ELR (cell line): ENCODE measurements at regions not wholly inside any gene's neighbourhood (a gene's known extent, or its start where the extent isn't known, plus 50 kb on each side); places are given as distances from the start of the nearest gene placed in this dataset.

Experiments used
- DNase-seq: peaks from one replicate; pipeline ENCODE4 v3.0.0-alpha.2; 2015; ENCODE audit warnings: low read depth

DNA sequence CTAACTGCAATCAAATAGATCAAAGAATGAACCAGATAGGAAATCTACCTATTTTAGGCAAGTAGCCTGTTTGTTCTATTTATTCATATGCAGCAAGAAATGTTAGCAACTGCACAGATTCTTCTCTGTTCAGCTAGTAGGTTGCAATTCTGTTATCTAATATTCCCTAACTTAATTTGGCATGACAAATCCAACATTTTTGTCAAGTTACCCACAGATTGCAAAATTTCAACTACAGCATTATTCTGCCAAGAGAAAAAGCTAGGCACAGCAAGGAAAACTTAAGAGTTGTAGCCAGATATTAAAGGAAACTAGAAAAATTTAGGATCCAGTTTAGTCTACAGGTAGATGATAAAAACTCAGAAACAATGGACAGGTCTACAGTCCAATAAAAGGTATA, 104.4 kb upstream of the SYNCRIP start:
- no peak for DNase-seq

DNA sequence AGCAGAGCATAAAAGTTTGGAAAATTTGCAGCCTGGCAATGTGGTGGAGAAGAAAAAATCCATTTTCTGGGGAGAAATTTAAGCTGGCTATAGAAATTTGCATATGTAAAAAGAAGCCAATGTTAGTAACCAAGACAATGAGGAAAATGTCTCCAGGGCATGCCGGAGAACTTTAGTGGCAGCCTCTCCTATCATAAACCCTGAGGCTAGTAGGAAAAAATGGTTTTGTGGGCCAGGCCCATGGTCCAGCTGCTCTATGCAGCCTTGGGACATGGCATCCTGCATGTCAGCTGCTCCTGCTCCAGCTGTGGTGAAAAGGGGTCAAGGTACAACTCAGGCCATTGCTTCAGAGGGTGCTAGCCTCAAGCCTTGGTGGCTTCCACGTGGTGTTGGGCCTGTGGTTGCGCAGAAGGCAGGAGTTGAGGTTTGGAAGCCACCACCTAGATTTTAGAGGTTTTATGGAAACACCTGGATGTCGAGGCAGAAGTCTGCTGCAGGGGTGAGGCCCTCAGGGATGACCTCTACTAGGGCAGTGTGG, 101.8 kb upstream of the SYNCRIP start:
- DNase-seq = no peak

DNA sequence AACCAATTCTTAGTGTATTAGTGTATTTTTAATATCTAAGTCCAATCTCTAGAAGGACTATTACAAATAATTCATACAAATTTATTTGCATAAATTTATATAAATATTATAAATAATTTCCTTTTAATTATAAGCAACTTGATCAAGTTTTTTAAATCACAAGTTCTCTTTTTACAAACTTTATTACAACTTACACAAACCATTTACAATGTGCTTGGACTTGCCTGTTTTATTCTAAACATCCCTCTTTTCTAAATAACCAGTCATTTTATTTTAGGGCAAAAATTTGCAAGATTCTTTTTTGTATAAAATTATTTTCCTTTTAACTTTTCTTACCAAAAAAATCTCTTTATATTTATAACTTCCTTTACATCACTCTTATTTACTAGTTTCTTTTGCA, 83.5 kb upstream of the SYNCRIP start:
- DNase-seq = peak; percentile 37

DNA sequence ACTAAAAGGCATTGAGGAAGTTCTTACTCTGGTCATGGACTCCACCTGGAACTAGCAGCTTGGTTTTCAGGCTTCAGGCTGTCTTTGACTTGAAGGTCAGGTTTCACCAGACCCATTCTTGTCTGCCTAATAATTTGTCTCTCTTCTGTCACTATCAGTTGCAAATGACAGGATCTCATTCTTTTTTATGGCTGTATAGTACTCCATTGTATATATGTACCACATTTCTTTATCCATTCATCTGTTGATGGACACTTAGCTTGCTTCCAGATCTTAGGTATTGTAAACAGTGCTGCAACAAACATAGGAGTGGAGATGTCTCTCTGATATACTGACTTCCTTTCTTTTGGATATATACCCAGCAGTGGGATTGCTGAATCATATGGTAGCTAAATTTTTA, 73.1 kb upstream of the SYNCRIP start:
- DNase-seq = no peak

DNA sequence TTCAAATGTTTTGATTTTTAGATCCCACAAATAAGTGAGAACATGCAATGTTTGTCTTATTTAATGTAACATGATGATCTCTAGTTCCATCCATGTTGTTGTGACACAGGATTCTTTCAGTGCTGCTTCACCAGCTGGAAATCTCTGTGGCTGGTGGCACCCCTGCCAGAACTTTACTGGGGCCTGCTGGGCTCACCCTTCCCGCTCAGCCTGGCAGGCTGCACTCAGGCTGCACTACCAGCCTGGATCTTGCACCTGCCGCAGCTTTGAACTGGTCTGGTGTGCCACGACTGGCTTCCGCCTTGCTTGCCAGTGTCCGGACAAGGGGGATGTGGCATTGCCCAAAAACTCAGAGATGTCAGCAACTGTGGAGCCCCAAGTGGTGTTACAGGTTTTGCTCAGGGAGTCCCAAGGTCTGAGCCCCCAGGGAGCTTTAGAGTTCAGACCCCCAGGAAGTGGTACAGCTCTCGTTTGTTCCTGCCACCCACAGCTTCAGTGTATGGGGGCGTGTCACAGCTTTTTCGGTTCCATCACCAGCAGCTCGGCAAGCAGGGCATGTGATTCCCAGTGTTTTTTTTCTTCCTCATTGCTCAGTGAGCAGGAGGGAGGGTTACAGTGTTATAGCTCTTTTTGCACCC, 72.3 kb upstream of the SYNCRIP start:
- no peak for DNase-seq

DNA sequence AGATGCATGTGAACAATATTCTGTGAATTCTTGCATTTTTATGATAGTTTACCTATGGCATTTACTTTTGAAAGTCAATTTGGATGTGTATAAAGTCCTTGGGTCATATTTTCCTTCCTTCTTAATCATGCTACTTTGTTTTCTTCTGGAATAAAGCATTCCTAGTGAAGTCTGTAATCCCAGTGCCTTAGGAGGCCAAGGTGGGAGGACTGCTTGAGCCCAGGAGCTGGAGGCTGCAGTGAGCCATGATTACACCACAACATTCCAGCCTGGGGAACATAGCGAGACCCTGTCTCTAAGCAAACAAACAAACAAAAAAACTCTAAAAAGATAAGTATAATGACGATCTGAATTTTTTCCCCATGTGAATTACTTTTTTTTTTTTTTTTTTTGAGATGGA, 69.7 kb upstream of the SYNCRIP start:
- DNase-seq = no peak

DNA sequence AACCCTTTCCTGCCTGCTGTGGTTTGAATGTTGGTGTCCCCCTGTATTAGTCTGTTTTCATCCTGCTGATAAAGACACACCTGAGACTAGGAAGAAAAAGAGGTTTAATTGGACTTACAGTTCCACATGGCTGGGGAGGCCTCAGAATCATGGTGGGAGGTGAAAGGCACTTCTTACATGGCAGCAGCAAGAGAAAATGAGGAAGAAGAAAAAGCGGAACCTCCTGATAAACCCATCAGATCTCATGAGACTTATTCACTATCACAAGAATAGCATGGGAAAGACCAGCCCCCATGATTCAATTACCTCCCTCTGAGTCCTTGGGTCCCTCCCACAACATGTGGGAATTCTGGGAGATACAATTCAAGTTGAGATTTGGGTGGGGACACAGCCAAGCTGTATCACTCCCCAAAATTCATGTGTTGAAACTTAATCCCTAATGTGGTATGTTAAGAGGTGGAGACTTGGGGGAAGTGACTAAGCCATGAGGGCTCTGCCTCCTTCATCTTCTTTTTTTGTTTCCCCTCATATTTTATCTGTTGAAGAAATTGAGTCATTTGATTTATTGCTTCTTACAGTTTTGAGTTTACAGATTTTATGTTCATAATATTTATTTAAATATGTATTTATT, 64.9 kb upstream of the SYNCRIP start:
- peak; percentile 12 for DNase-seq

DNA sequence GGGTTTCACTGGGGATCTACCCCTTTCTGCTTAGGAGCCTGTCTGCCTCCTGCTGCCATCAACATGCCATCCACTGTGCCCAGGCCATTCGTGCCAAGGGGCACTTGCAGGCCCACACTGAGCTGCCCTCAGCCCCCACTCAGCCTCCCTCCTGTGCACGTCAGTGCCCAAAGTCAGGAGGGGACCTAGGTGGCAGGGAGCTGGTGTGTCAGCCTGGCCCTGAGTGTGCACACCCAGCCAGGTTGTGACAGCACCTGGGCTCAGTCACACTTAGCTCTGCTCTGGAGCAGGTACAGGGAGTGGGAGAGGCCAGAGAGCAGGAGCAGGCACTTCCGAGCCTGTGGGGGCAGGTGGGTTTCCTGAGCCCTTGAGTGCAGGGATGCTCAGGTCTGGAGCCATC, 63.6 kb upstream of the SYNCRIP start:
- no peak for DNase-seq

DNA sequence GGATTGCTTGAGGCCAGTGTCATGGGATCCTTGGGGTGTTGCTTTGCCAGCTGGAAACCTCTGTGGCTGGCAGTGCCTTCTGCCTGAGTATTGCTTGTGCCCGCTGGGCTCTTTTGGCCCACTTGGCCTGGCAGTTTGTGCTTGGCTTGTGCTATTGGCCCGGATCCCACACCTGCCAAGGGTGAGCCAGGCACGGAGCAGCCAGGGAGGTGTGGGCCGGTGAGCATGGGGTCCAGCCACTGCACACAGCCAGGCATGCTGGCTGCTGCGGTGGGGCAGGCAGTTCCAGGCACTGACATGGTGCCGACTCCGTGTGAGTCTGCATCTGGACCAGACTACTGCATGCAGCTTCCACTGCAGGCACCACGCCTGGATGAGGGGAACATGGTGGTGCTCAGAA, 62.5 kb upstream of the SYNCRIP start:
- DNase-seq = no peak

DNA sequence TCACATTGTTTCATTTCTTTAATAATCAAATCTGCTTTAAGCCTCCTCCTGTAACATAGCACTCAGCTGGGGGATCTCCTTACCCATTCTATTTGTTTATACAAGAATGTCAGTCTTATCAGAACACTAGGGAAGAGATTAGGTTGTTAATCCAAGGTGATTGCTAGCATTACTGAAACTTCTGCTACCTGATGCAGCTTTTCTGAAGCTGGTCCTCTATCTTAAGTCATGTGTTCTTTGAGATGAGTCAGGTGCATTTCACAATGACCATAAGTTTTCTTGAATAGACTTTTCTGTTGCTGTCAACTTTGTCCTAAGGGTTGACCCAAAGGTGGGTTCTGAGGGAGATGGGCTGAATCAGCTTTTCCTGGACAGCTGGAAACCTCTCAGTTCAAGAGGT, 60.7 kb upstream of the SYNCRIP start:
- DNase-seq = no peak
